Panc1 (cell line): ENCODE measurements at regions not wholly inside any gene's neighbourhood (a gene's known extent, or its start where the extent isn't known, plus 50 kb on each side); places are given as distances from the start of the nearest gene placed in this dataset.

Source experiments
- CTCF ChIP-seq: fragments of 450-650 bp; IDR thresholded peaks from 2 replicates; pipeline ENCODE4 v1.5.1; 2017; ENCODE audit warnings: mild to moderate bottlenecking
- POLR2AphosphoS5 ChIP-seq: IDR thresholded peaks from 2 replicates; pipeline ENCODE4 v1.6.1; 2012; ENCODE audit warnings: mild to moderate bottlenecking, low read depth, low read length, moderate library complexity
- TCF7L2 ChIP-seq: IDR thresholded peaks from 2 replicates; pipeline ENCODE4 v1.6.1; 2011; ENCODE audit warnings: mild to moderate bottlenecking, low read depth, low read length, inconsistent platforms

DNA sequence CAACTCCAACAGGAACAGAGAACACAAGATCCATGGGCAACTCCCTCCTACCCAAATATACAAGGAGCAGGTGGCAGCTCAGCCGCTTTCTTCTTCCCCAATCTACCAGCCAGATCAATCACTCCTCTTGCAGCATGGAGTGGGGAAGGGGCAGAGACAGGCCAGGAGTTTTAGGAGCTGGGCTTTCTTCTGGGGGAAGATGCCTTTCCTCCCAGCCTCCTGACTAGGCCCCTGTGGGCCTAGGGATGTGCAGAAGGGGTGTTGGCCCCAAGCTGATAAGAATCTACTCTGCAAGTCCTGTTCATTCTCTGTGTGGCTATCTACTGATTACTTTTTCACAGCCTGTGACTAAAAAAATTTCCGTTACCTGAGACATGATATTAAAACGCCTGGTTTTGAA lies 189.0 kb downstream of the BCAS1 start:
- no peak for TF ChIP-seq CTCF
- no peak for TF ChIP-seq TCF7L2
- no peak for TF ChIP-seq POLR2AphosphoS5
